NCI-H748 (cell line): ENCODE measurements at regions not wholly inside any gene's neighbourhood (a gene's known extent, or its start where the extent isn't known, plus 50 kb on each side); places are given as distances from the start of the nearest gene placed in this dataset.
"Not testable (repeated sequence)": the region's sequence is repeated elsewhere in the genome, so short reads cannot be mapped to it uniquely, and the experiment has no call there.

ENCODE experiments used
- DNase-seq: peaks from one replicate; lab custom pipeline; 2025; ENCODE audit not compliant: unreplicated experiment; lab: John Stamatoyannopoulos, UW

DNA sequence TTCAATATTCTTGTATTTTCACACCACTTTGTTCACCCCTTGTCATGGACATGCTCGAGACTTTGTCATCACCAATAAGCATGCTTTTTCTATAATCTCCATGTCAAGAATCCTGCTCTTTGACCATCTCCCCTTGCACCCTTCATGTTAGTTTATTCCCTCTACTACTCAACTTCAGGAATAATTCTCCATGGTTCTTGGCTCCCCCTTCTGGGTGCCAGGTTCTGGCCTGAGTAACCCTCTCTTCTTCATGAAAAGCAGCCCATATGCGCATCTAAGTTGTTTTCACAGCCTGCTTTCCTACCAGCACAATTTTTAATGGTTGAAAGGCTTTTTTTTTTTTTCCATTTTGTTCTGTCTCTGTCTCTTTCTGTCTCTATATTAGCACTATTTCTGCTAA is 160.7 kb downstream of the LEPR start:
- DNase-seq: no peak

DNA sequence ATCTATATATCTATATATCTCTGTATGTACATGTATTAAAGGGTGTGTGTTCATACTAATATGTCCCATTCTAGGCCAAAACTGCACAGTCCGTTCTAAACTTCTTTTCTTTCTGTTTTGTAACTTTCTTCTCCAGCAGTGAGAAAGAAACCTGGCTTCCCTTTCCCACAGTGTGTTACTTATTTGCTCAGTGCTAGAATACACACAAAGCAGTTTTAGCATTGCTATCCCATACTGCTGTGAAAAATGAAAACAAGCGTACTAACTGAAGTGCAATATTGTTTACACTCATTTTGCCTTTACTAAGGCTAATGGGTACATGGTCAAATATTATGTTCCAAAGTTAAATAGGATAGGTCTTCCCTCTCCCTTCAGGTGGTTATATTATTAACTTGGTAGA is 163.9 kb downstream of the LEPR start:
- DNase-seq: no peak

- no peak for DNase-seq
Observed at GRCh38 chr1:65590279-65590678, 169.8 kb downstream of the LEPR start.

- DNase-seq: no peak
Observed at GRCh38 chr1:65593516-65593915, 173.0 kb downstream of the LEPR start.

GRCh38 chr1:65595724-65596123 is 175.3 kb downstream of the LEPR start:
- DNase-seq: no peak

DNA sequence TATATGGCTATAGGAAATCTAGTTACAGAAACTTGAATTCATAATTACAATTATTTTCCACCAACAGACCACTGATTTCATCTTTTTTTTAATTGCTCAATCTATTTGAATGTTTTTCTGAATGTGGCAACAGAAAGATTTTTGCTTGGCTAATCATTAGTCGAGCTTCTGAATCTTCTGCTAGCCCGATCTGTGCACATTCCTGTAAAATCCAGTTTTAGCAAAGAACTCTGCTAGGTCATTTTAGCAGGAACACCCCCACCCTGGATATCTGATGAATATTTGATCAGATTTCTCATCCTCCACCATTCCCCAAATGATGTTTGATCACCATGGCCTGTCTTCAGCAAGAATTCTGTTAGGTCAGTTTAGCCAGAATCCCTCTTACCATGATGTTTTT is 176.3 kb downstream of the LEPR start:
- no peak for DNase-seq

- DNase-seq: no peak
Observed at GRCh38 chr1:65605621-65606020, 185.2 kb downstream of the LEPR start.

- DNase-seq: no peak
Observed at GRCh38 chr1:65606426-65606825, 186.0 kb downstream of the LEPR start.

DNA sequence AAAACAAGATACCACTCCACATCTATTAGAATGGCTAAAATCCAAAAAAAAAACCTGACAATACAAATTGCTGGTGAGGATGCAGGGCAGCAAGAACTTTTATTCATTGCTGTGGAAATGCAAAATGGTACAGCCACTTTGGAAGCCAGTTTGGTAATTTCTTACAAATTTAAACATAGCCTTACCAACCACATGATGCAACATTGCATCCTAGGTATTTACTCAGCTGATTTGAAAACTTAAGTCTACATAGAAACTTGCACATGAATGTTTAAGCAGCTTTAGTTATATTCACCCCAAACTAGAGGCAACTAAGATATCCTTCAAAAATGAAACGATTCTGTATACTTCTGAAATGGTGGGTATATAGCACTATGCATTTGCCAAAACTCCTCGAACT is 178.8 kb upstream of the PDE4B start:
- no peak for DNase-seq

- DNase-seq: no peak
Observed at GRCh38 chr1:65615859-65616258, 176.8 kb upstream of the PDE4B start.

- not testable (repeated sequence) for DNase-seq
Observed at GRCh38 chr1:65621721-65622120, 171.0 kb upstream of the PDE4B start.

GRCh38 chr1:65623895-65624294 is 168.8 kb upstream of the PDE4B start:
- no peak for DNase-seq

GRCh38 chr1:65625528-65625927 is 167.2 kb upstream of the PDE4B start:
- no peak for DNase-seq

DNA sequence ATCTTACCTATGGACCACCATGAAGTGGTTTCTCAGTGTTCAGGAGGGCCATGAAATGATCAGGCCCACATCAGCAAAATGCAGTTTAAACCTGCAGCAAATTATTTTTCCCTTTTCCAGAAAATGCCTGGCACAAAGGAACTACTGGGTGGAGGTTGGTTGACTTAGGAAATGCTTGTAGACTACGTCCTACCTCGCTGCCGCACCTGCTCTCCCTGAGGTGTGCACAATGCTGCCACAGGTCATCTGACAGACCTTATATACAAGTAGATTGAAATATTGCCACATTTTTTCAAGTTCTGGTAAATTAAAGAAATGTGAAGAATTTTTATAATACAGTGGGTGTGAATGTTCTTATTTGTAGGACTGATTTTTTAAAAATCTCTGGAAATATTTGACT is 166.7 kb upstream of the PDE4B start:
- peak; percentile 3 for DNase-seq

DNA sequence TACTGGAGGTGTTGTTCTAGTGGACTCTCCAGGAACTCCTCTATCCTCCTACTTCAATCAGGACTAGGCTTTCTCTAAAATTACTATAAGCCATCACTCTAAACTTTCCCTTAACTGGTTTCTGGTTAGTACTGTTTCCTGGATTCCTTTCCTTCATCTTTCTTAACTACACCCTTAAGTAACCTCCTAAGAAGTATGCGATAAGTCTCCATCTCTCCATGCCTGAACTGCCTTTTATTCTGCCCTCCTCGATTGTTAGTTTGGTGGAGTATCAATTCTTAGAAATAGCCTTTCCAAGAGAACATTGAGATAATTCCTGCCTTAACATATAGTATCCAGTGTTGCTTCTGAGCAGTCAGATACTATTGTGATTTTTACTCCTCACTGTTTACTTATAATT is 162.9 kb upstream of the PDE4B start:
- DNase-seq: peak; percentile 4

GRCh38 chr1:65630855-65631254 is 161.8 kb upstream of the PDE4B start:
- DNase-seq: no peak

GRCh38 chr1:65632235-65632634 is 160.5 kb upstream of the PDE4B start:
- DNase-seq: no peak

- no peak for DNase-seq
Observed at GRCh38 chr1:65640046-65640445, 152.6 kb upstream of the PDE4B start.

GRCh38 chr1:65649185-65649584 is 143.5 kb upstream of the PDE4B start:
- DNase-seq: not testable (repeated sequence)

GRCh38 chr1:65650682-65651081 is 142.0 kb upstream of the PDE4B start:
- no peak for DNase-seq

DNA sequence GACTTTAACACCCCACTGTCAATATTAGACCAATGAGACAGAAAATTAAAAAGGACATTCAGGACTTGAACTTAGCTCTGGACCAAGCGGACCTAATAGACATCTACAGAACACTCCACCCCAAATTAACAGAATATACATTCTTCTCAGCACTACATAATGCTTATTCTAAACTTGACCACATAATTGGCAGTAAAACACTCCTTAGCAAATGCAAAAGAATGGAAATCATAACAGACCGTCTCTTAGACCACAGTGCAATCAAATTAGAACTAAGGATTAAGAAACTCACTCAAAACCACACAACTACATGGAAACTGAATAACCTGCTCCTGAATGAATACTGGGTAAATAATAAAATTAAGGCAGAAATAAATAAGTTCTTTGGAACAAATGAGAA is 138.2 kb upstream of the PDE4B start:
- DNase-seq: not testable (repeated sequence)

DNA sequence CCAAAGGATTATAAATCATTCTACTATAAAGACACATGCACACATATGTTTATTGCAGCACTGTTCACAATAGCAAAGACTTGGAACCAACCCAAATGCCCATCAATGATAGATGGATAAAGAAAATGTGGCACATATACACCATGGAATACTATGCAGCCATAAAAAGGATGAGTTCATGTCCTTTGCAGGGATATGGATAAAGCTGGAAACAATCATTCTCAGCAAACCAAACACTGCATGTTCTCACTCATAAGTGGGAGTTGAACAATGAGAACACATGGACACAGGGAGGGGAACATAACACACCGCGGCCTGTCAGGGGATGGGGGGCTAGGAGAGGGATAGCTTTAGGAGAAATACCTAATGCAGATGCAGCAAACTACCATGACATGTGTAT is 135.1 kb upstream of the PDE4B start:
- not testable (repeated sequence) for DNase-seq

DNA sequence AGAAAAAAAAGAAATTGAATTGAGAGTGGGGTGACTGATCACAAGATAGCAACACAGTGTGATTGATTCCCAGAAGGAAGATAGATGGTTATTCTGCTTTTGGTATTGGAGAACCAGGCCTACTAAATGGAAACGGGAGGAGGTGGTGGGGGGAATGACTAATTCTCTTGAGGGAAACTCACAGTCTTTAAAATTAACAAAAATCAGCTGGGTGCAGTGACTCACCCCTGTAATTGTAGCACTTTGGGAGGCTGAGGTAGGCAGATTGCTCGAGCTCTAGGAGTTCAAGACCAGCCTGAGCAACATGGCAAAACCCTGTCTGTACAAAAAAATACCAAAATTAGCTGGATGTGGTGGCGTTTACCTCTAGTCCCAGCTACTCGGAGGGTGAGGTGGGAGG is 134.6 kb upstream of the PDE4B start:
- DNase-seq: no peak

- no peak for DNase-seq
Observed at GRCh38 chr1:65668368-65668767, 124.3 kb upstream of the PDE4B start.
